Activated CD8-positive, alpha-beta memory T cell treated with anti-CD3 and anti-CD28 coated beads for 1 hour (primary cell): ENCODE measurements at regions not wholly inside any gene's neighbourhood (a gene's known extent, or its start where the extent isn't known, plus 50 kb on each side); places are given as distances from the start of the nearest gene placed in this dataset.

Experiments used
- DNase-seq, 2 donors: peaks; one replicate each; pipeline ENCODE4 v3.0.0-alpha.2; 2020; ENCODE audit warnings: low read depth in 1 of 2; ENCODE audit errors: extremely low read depth in 1 of 2

DNA sequence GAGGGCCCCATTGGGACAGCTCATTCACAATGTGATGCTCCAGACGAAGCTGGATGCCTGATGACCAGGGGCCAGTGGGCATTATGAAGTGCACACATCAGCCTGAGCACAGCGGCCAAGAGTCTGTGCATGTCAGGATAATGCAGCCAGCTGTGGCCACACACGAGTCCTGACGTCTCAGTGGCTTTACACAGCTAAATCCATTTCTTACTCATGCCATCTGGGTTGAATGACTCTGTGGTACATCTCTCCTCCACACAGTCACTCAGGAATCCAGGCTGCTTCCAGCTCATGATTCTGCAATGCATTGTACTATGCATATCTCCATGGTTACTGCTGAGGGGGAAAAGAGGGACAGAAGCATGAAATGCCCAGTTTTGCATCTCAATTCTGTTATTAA lies 123.6 kb downstream of the PRLHR start:
- DNase-seq = no peak

DNA sequence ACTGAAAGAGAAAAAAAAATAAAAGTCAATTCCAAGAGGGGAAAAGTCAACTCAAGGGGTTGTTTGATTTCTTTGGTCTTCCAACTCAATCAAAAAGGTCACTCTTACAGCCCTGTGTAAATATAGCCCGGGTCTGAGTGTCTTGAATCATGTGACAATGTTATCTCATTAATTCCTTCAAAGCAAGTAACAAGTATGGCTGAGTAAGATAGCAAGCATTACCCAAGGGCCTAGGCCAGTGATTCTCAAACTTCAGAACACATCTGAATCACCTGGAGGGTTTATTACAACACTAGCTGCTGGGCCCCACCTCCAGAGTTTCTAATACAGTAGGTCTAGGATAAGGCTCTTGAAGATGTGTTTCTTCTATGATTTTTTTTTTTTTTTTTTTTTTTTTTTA lies 125.0 kb downstream of the PRLHR start:
- no peak for DNase-seq

DNA sequence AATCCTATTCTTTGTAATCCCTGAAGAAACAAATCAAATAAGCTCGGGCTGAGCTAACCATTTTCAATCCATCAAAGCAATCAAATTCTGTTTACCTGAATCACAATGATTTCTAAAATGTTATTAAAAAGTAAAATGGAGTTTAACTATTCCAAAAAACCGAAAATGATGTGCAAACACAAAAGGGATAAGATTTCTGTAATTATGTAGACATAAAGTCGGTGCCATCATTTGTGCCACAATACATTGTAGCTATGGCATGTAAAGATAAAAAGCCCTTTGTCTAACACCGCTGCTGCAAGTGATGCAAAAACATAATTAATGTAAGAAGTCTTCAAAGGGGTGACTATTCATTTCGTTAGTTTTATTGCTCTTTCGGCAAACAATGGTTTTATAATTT lies 125.1 kb upstream of the FAM204A start:
- no peak for DNase-seq

DNA sequence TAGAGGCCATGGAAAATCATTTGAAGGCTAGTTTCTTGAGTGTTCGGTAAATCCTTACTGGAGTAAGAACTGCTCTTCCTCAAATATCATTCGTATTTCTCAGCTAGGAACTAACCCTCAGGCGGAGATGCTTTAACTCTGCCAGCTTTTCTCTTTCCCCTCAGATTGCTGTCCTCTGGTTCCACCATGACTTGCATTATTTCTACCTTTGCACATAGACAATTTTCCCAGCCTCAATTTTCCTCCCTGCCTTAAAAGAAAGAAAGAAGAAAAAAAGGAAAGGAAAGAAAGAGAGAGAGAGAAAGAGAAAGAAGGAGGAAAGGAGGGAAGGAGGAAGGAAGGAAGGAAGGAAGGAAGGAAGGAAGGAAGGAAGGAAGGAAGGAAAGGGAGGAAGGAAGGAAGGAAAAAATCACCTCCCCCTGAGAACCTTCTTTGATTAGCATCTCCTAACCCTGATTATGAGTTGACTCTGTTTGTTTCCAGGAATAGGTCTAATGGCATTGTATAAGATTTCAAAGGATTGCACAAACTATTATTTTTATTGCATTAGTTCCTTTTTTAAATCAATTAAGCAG lies 123.3 kb upstream of the FAM204A start:
- DNase-seq = no peak

DNA sequence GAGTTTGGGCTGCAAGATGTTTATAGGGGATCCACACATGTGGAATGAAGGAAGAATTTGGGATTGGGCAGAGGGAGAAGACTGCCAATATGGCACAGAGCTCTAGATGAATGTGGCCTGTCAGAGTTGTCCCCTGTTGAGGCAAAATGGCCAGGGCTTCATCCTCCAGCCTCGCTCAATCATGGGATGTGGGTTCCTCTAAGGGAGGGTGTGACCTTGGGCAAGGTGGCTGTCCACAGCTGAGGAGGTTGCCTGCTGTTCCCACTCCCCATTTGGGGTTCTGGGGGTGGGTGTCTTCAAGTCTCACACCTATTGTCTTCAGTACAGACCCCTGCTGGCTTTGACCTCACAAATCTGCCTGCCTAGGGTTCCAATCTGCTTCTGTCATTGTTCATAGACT lies 121.6 kb upstream of the FAM204A start:
- no peak for DNase-seq

DNA sequence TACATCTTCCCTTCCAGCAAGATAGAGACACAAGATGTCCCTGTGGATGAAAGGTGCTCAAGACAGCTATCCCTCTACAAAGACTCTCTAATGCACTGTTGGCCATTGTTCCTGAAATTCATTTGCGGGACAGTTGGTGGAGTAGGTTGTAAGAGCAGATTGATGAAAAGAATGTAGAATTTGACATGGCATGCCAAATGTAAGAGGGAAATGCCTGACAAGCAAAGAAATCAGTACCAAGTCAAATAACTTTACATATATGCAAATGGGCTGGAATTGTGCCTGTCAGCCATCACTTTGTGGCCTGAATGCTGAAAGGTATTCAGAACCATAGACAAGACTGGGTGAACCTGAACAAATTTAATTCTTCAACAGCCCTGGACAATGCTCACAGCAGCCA lies 120.3 kb upstream of the FAM204A start:
- no peak for DNase-seq

DNA sequence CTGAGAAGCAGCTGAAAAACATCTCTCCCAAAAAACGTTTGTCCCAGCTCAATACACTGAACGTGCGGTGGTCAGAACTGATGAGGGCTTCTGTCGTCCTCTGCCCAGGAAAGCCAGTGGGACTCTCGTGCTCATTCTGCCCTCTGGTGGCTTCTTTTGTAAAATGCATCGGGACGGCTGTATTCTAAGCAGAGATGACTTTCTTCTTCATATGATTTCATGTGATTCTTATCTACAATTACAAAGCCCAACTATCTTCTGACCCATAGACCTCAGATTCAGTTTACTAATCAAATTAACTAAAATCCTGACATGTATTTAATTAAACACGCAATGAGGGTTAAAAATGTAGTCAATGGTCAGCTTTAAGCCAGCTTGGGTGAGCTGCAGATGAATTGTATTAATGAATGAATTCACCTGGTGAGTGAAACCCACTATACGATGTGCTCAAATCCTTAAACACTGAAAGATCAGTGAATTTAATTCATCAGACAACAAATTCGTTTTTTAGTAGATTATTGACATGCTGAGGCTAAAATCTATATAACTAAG lies 117.6 kb upstream of the FAM204A start:
- peak in 1 of 2 donors; percentile 22 for DNase-seq

DNA sequence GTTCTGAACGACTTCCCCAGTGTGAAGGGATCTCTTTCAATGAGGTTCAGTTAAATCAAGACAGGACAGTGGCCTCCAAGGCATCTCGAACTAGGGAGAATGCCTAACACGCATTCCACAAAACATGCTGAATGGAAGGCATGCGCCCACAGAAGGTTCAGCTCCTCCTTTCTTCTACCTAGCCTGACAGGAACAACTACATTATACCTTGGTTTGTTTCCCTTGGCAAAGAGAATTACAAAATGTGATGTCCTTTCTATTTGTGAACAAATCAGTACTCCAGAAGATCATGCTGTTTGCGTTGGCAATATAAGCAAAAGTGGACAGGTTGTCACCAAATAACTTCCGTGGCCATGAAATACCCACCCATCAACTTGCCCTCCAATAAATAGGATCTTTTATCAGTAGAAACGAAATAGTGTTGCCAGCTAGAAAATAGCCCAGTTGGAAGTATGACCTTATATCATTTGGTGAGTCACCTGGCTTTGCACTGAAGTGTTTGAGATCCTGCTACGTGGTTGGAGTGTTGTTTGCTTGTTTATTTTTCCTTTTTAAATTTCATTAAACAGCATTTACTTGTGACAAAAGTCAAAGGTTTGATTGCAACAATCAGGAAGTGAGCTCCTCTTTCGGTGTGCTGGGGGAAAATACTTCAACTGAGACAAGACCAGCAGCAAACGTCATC lies 117.0 kb upstream of the FAM204A start:
- DNase-seq = no peak

DNA sequence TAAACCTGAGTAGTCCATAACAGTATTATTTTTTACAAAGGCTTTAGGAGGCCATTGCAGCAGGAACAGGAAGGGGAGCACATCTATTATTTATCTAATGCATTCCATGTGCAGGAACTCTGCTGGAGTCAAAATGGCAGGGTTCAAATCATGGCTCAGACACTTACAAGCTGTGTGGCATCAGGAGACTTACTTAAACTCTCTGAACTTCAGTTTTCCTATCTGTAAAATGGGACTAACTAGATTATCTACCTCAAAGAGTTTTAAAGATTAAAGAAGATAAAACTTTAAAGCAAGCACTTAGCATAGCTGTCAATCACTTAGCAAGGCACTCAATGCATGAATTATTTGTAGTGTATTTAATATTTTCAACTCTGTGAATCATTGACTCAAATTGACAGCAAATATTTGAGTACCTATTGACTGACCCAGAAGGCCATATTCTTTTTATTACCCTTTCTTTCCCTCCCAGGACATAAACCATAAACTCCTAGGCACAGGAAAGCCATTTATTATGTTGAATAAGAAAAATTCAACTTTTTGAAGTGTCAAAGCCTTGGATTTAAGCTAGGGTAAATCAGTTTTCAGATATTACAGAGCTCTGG lies 115.8 kb upstream of the FAM204A start:
- DNase-seq = no peak

DNA sequence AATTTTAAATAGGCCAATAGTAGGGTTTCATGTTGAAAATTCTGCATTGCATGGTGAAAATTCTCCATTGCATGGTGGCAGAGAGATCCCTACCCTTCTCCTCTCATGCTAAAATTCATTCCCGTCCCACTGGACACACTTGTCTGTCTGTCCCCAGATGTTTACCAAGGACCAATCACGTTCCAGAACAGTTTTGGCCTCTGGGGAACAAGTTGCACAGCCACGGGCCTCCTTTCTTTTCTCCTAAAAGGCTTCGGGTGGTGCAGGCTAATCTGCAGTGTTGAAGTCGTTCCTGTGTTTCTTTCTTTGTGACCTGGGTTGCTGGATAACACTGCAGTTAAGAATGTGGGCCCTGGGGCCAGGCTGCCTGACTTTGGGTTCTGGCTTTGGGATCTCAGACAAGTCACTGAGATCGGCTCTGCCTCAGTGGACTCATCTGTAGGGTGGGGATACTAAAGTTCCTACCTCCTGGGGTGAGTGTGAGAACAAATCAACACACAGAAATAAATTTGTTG lies 113.1 kb upstream of the FAM204A start:
- no peak for DNase-seq

DNA sequence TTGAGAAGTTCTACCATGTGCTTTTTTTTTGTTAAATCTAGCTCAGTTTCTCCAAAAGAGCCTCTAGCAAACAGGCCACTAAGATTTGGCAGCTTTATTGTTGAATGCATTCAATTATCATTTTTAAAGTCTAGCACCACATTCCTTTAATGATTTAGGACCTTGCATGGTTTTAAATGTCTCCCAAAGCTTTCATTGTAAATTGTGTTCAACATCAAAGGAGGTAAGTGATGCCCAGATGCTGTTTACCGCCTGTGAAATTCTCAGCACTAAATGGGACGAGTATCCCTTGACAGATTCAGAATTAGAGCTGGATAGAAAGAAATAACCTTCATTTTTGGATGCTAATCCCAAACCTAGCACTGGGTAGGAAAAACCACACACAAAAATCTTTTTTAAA lies 112.1 kb upstream of the FAM204A start:
- DNase-seq = no peak

DNA sequence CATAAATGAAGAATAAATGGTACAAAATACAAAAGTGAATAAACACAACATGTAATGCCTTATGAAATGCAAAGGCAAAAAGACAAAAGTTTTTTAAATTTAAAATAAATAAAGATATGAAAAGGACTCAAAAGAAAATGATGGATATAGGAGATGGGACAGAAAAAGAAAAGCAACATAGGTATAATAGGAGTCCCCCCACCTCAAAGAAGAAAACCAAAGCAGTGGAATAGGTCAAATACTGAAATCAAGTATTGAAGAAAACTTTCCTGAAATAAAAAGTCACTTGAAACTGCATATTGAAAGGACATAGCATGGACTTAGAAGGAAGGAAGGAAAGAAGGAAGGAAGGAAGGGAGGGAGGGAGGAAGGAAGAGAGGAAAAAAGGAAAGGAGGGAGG lies 110.0 kb upstream of the FAM204A start:
- no peak for DNase-seq

DNA sequence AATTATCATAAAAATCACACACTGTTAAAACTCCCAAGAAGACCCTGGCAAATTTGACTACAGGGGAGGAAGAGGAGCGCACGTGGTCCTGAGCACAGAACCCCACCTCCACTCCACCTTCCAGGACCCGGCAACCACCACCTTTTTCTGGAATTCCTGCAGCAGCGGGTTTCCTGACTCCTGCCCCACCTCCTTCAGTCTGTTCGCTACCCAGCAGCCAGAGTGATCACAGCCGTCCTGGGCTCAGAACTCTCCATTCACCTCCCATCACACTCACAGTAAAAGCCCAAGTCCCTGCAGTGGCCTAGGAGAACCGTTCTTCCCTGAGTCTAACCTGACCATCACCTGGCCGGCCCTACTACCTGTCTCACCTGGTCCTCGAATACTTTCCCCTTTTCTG lies 107.4 kb upstream of the FAM204A start:
- no peak for DNase-seq

DNA sequence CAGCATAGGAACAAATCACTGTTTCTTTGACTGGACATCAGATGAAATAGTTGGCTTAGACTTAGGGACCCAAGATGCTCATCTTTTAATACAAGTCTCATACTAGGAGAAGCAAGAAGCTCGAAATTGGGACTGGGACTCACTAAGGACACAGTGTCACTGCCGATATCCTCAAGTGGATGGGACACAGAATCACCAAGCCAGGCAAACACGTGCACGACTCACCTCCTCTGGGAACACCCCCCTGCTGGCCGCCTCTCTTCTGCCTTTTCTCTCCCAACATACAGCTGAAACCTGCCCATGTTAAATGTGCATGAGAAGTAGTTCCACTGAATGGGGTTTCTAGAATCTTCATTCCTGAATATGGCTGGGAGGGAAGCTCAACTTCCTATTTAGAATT lies 106.6 kb upstream of the FAM204A start:
- no peak for DNase-seq

DNA sequence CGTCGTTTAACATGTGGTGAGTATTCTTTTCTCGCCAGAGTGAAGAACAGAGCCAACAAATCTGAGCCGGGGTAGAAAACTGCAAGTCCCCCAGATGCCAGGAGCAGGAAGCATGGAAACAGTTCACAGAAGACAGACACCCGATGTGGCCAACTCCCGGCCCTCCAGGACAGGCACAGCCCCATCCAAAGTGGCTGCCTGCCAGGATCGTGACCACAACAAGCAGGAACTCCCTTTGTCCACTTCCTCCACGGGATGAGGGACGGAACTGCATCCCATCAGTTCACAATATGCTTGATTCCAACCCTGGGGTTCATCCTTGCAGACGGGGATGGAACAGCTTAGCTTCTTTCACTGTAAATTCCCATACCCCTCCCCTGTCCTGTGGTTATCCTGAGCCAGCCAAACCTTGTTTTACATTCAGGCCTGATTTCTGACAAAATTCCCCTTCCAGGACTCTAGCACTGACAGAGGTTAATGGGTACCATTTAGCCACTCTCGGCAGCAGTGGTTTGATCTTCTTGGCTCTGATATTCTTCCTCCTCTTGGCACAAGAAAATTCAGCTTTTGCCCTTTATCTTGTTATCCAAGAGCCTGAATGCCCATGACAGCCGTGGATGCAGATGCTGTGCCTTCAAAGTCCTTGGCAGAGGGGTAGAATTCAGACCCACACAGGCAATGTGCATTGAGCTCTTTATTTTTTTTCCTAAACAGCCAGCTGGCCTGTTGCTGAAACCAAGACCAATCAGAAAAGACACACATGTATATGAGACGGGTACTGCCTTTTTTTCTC lies 105.5 kb upstream of the FAM204A start:
- DNase-seq = no peak

DNA sequence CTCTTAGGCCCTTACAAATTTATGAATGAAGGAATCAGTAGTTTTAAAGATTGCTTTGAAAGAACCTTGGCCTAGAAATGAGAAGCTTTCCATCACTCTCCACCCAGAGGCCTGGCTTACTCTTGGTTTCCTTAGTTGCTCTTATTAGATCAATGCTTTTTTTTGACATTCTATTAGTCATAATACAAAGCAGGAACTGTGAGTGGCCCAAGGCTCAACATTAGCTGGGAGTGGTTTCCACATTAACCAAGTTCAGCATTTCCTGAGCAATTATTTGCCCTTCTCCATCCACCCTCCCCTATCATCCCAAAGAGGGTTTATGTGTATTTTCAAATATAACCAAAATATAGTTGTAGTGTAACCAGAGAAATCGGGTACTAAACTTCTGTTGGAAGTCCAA lies 103.4 kb upstream of the FAM204A start:
- DNase-seq = no peak

DNA sequence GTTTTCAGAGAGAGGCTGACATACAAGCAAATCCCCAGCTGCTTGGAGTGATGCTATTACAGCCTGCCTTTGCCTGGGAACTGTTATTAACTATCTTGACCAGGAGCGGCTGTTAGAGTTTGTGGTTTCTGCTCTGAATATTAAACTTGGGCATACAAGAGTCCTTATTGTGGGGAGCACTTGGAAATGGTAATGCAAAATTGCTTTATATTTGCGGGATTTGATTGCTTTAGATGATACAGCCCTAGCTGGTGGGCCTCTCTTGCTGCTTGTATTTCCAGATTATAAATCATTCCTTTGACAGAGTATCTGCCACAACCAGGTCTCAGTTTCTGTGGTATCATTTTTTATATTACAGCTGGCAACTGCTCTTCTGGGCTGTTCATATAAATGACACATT lies 101.9 kb upstream of the FAM204A start:
- DNase-seq = no peak

DNA sequence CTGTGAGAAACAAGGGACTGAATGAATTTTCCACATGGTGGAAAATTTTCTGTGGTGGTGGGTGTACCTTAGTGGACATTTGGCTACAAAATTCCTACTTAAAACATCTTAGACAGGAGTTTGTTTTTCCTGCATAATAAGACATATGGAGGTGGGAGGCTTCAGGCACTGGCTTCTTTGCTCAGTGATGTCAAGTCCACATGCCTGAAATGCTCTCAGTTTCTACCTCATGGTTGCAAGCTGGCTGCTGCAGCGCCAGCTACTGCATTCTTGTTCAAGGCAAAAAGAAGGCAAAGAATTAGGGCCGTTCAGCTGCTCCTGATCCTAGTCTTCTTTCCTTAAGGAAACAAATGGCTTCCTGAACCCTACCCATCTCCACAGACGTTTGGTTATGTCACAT lies 99.9 kb upstream of the FAM204A start:
- no peak for DNase-seq

DNA sequence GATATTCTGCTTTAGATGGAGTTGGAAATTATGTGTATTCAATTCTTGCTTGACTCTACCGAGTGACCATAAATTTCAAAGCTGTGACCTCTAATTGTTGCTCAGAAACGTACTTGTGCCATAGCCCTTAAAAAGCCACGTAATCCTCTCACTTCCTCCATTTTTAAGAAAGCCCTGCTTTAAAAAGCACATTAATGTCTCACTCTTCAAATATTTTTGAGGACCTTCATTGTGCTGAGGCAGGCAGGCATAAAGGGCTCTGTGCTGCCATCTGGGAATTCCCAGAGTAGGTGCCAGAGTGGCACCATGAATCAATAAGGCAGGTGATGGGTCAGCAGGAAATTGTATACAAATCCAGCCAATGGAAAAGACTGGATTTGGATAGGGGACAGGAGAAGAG lies 97.7 kb upstream of the FAM204A start:
- DNase-seq = no peak

DNA sequence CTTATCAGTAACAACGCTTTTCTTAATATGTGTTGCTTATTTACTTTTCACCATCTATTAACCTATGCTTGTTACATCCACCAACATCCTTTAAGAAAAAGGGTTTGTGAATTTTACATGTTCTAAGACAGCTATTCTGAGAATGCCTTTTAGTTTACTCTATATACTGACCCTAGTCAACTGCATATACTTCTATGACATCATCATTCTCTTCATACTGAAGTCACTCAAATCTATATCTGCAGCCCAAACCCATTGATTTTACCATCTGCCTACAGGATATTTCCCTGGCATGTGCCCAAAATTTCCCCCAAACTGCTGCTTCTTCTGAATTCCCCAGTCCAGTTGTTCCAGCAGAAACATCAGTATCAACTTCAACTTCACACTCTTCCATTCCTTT lies 94.6 kb upstream of the FAM204A start:
- no peak for DNase-seq

DNA sequence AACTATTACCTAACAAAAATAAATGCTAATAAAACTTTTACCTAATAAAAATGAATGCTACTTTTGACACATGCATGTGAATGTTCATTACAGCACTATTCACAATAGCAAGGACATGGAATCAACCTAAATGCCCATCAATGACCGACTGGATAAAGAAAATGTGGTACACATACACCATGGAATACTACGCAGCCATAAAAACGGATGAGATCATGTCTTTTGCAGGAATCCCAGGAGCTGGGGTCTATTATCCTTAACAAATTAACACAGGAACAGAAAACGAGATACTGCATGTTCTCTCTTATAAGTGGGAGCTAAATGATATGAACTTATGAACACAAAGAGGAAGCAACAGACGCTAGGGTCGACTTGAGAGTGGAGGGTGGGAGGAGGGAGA lies 88.1 kb upstream of the FAM204A start:
- DNase-seq = no peak
